Effector CD4-positive, alpha-beta T cell (primary cell): ENCODE measurements at regions not wholly inside any gene's neighbourhood (a gene's known extent, or its start where the extent isn't known, plus 50 kb on each side); places are given as distances from the start of the nearest gene placed in this dataset.

Source experiments
- DNase-seq: peaks from one replicate; pipeline ENCODE4 v3.0.0-alpha.2; 2020

DNA sequence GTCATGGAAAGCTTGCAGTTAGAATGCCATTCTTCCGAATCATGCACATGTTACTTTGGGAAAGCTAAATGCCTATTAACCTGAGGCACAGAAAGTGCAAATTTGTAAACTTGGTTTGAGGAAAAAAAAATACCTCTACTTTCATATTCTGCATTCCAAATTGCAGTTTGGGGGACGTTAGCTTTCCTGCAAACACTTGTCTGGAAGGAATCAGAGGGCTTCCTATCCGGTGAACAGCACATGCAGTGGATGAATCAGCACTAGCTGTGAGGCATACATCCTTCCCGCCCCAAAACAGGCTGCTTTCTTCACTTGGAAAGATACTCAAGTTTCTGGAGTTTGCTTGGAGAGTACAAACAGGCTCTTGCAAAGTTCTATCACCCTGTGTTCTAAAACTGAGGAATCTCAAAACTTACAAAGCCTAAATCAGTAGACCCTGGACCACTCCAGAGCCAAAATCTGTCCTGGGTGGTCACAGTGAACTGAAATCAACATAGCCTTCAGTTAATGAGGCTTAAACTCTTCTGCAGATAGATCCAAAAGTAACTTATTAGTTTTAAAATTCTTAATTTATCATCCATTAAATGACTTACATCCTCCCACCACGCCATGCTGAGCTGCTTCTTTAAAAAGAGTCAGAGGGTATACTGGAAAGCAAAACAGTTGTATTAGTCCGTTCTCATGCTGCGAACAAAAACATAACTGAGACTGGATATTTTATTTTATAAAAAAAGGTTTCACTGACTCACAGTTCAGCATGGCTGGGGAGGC lies 802.3 kb upstream of the ARGLU1 start:
- DNase-seq, result no peak

DNA sequence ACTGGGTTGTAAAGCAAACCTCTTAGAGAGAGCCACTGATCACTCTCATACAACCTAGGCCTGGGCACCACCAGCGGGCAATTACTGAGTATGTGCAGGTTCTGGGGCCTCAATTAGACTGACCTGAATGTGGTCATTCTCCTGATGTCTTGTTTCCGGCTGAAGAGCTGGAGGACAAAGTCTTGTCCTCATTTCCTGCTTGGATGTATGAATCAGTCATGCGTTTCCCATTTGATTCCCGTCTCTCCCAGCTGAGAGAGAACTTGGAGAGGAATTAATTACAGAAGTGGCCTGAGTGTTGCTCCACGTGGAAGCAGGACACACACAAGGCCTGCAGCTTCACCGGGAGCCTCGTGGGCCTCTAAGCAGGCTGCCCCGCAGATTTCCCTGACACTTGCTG lies 799.3 kb upstream of the ARGLU1 start:
- no peak for DNase-seq

DNA sequence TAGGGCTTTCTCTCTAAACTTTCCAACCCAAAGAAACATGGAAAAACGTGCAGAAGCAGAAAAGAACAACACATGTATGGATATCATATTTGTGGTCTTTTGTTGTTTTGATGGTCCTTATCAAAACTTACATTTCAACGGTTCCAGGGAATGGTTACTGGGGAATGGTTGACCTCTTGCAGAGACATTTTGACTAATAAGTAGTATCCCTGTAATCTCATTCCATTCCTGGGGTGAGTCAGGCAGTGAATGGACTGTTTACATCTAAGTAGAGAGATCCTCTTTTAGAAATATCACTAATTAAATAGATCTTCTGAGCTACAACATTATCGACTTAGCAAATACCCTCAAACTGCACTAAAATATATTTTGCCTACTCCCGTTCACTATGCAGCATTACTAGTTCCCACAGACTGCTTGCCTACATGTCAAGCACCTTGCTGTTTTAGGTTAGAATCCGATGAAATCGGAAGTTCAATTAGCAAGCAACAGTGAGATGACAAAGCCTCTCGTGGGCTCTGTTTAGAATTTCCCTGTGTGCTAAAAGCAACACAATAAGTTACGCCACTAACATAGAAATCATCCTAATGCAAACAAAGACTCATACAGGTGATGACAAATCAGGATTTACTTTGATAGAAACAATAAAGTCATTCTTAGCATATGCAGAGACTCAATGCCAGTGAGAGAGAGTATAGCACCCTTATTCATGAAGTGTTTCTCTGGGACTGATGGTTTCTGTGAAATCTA lies 797.7 kb upstream of the ARGLU1 start:
- DNase-seq, result no peak

DNA sequence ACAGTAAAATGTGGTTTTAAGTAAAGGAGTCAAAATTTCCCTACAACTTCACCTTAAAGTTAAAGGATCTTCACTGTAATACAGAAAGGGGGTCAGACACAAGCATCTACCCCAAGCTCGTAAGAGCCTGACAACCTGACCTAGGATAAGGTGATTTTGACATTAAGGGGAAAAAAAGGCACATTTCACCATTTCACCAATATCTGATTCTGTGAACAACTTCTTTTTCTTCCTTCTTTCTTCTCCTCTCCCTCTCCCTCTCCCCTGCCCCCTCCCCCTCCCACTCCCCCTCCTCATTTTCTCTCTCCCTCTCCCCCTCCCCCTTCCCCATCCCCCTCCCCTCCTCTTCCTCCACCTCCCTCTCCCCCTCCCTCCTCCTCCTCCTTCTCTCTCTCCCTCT lies 796.7 kb upstream of the ARGLU1 start:
- DNase-seq, result no peak

DNA sequence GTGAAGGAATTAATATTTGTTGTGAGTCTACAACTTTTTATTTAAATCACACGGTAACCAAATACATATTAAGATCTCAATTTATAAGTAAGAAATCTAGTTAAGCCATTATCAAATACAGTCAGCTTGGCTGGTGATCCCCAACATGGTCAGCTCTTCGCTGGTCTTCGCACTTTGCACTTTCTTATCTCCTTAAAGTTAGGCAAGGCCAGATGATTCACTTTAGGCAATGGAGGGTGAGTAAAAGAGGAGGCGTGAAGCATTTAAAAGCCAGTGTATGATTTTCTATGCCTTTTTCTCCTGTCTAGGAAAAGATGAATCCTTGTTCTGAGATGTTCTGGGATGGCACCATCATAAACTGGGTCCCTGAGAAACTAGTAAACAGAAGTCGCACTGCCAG lies 793.7 kb upstream of the ARGLU1 start:
- DNase-seq, result no peak

DNA sequence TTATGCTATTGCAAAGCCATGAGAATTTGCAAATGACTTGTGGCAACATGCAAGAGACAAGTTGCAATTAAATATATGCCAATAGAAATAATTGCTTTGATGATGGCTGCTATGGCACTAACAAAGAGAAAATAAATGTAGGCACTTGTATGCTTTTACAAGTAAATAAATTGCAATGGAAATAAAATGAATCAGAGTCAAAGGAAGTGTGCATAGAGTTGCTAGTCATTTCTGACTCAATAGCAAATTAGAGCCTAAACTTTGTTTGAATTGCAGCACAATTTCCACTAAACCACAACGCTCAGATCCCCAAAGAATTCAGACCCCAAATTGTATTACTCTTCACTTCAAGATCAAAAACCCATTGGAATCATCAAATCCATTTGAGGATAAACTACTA lies 792.1 kb upstream of the ARGLU1 start:
- DNase-seq, result no peak

DNA sequence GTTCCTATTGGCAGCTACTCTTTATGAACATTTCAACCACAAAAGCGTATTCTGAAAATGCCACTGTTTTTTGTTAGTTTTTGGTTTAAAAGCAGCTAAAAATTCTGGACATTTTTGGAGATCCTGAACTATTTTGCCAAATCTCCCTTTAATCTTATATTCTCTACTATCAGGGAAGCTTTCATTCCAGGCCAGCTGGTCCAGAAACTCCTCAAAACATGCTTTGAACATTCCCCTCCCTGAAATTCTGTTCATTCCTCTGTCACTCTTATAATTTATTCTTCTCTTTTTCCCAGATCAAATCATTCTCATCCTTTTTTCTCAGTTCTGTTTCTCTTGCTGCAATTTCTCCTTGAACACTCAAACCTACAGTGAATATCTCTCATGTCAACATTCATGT lies 790.9 kb upstream of the ARGLU1 start:
- DNase-seq, result no peak

DNA sequence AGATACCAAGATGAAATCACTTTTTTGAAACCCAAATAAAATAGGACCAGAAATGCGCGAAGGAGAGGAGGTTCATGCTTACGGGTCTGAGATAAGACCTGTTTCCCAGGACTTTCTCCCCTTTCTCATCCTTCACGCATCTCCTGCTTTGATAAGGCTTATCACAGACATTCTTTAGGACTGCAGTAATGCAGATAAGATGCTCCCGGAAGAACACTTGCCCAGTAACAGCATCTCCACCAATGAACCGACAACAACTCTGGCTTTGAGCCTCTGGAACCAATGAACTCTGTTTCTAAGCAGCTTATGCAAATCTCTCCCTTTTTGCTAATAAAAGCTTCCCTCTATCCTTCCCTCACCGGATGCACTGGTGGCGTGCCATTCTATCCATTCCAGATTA lies 783.4 kb upstream of the ARGLU1 start:
- DNase-seq, result no peak

DNA sequence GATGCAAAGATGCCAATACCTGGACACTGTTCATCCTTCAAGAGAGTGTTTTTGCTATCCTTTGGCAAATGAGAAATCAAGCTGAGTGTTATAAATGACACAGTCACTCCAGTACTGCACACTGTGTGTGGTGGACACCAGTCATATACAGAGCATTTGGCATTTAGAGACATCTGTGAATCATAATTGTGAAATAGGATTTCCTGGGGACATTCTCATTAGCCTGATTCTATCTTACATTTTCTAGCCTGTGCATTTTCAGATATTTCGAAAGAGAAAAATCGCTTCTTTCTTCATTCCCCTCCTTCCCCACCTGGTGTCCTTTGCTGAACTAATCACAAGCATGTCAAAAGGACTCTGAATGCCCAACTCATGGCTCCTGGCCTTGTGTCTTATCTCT lies 781.0 kb upstream of the ARGLU1 start:
- DNase-seq, result no peak

DNA sequence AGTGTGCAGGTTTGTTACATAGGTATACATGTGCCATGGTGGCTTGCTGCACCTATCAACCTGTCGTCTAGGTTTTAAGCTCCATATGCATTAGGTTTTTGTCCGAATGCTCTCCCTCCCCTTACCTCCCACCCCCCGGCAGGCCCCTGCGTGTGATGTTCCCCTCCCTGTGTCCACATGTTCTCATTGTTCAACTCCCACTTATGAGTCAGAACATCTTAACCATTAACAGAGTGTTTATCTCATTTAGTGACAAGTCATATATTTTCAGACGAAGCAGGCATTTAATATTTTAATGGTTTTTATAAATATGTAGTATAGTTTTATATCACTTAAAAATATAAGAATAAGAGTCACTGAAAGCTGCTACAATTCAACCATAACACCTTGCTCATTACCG lies 780.5 kb upstream of the ARGLU1 start:
- no peak for DNase-seq

DNA sequence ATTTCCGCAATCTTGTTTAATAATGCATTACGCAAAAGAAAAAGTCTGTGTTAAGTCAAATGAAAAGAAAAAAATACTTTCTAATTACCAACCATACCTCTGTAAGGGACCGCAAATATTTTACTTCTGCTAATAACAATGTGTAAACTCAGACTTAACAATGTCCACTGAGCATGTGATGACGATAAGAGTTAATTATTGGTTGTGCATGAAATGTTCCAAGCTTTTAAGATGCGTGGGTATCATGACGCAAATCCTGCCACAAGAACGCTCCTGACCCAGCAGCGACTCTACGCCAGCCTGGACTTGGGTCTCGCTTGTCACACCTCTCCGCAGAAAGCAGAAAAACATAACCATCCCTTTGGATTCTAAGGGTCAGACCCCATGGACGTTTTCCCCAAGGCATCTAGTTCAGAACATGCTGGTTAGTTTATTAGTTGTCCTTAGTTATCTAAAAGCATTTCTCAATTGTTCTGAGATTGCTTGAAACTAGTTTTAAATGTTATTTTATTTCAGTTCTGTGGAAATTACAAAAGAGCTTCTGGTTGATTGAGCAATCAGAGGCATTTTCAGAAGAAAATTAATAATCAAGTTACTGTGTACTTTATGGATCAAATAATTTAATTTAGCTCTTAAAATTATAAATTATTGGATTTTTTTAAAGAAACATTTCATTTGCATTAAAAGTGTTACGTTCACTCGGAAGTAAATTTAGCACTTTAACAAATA lies 779.9 kb upstream of the ARGLU1 start:
- no peak for DNase-seq

DNA sequence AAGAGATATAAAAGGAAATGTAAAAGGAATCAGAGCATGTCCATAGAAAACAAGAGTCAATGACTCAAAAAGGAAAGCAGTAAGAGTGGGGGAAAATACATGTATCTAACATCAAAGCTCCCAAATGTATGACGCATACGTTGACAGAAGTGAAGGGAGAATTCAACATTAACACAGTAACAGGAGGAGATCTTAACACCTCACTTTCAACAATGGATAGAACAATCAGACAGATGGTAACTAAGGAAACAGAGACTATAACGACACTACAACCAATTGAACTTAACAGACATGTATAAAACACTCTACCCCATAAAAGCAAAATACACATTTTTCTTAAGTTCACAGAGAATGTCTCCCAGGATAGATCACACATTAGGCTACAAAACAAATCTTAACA lies 774.8 kb upstream of the ARGLU1 start:
- DNase-seq, result no peak

DNA sequence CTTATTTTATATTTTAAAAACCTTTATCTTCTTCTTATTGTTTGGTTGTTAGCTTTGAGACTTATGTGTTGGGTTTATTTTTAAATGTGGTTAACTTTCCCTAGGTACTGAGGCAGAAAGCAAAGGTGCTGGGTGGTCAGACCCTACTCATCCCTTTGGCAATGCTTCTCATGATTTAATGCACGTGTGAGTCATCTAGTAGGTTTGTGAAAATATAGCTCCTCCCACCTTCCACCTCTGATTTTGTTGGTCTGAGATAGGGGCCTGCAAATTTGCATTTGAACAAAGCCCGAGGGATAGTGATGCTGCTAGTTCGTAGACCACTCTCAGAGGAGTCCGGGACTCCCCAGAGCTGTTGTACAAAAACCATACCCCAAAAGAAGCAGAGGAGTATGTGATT lies 771.3 kb upstream of the ARGLU1 start:
- no peak for DNase-seq

DNA sequence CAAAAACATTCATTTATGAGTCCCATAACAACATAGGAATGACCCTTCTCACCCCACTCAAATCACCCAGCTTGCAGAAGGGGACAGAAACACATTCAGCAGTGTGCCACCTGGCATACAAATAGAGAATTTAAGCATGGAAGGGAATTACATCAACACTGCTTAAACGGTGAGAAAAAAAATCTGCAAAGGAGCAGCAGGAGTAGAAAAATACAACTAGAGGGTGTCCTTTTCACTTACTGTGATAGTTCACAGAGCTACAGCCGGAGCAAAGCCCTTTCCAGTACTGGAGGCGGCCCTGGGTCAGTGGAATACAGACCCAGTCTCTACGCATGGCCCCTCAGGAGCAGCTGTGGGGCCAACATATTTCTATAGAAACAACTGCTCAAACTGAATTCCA lies 764.3 kb upstream of the ARGLU1 start:
- DNase-seq, result no peak

DNA sequence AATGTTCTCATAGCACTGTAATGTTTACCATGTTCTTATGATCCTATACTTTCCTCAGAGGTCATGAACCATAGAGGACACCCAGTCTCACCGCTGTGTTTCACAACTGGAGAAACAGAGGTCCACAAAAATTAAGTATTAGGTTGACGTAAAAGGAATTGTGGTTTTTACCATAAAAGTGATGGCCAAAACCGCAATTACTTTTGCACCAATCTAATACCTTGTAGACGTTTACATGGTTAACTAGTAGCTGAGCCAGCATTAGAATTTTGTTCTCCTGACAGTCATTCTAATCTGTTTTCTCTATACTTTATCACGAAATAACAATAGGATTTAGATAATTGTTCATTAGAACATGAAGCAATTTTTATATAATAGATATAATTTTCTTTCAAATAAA lies 763.4 kb upstream of the ARGLU1 start:
- no peak for DNase-seq

DNA sequence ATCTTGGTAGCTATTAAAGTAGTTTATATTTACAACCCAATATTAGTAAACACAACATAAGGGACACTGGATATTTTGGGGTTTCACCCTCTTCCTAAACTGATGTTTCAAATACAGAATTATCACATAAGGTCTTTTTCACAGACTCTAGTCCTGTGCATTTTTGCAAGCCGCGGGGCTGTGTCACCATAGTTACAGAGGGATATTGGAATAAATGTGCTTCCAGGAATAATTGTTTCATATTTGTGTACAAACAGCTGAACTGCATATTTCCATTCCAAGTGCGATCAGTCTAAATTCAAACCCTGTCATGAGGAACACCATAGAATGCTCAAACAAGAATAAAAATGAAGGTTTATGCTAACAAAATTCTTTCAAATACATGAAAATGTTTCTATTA lies 762.5 kb upstream of the ARGLU1 start:
- no peak for DNase-seq

DNA sequence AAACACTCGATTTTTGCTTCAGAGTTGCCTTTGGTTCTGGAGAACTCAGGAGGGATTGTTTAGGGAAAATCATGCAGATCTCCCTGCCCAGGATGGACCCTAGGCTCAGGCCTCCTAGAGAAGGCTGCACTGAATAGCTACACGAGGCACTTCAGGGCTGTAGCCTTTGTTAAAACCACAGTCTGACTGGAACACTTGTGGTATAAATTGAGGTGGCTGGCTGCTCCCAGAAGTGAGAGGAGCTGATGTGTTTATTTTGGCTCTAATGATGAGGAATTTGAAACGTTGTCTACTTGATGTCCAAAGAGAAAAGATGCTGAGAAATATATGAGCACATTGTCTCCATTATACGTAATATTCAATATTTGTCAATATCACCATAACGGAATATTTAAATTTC lies 762.1 kb upstream of the ARGLU1 start:
- DNase-seq, result no peak

DNA sequence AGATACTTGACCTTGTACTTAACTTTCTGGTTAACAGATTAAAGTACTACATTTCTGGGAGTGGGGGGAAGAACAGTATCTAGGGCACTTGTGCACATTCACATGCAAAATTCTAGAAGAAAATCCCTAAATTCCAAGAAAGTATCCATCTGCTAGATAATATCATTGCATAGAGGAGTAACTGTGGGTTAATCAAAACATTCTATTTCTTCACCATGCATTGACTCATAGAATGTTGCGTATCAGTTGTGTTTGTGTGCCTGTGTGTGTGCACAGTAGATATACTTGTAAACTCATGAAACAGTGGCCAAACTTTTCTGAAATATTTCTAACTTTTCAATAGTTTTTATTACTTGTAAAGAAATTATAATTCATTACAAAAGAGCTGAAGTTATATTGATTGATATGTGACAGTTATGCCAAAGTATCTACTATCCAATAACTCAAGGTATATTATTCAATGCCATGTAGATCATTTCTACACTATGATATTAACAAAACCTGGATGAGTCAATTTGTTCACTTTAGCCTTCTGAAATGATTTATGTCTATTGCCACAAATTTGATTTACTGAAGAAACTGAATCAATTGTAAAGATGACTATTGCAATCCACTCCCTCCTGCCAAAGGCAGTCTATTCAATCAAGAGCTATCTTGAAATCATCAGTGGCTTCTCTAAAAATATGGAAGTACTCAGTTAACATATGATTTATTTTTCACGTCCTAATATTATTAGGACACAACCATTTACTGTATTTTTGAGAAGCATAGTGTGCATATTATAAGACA lies 756.7 kb upstream of the ARGLU1 start:
- no peak for DNase-seq

DNA sequence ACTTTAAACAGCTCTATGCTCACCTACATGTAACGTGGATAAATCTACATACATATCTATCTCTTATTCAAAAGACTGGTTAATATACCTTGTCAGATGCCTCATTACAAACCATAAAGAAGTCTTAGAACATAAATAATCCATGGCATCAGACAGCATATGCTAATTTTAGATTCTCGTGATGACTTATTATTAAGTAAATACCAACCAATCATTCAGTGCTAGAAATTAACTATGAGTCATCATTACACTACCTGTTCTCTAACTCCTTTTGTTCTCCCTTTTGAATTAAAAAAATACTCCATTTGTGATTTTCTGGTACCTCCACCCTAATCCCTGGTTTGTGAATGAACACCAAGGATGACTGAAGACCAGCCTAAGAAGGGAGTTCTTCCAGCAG lies 754.3 kb upstream of the ARGLU1 start:
- DNase-seq, result no peak

DNA sequence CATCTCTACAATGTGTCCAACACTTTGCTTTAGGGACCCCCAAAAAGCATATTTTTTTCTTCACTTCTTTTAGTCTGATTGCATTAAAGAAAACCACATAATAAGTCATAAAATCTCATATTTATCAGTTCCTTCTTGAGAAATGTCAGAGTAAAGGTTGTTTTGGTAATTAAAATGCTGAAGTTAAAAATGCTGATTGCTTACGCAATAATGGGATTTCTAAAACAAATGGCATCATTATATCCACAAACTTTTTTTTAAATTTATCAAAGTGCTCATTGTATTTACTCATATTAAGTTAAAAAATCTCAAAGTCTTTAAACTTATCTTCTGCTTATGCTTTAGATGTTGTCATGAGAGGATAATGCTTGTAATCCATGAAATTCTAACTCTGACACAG lies 737.2 kb upstream of the ARGLU1 start:
- no peak for DNase-seq

DNA sequence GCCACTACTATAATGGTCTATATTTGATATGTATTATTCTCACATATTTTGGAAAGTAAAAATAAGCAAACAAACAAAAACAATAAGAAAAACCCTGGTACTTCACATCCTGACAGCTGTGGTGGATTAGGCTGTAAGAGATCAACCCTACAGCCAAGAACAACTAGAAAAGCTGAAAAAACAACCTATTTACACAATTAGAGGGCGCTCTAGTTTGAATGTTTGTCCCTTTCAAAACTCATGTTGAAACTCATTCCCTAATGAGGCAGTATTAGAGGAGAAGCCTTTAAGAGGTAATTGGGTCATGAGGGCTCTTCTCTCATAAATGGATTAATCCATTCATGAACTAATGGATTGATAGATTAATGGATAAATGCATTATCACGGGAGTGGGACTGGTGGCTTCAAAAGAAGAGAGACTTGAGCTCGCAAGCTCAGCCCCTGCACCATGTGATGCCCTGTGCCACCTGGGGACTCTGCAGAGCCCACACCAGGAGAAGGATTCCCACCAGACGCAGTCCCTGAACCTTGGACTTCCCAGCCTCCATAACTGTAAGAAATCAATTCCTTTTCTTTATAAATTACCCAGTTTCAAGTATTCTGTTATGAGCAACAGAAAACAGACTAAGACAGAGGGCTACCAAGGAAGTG lies 733.9 kb upstream of the ARGLU1 start:
- DNase-seq, result no peak

DNA sequence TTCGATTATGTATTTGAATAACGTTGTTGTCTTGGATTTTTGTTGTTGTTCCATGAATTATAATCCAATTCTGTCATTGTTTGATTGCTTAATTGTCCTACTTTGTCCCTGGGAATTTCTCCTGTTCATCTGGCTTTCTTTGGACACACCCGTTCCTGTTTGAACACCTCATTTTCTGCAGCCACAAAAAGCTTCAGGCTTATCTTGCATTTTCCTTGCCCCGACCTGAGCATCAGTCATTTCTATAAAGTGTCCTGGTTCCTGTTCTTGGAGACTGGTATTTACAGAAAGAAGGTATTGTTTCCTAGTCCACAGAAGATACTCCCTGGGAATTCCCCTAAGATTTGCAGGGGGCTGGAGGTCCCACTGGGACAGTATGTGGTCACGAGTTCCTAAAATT lies 731.8 kb upstream of the ARGLU1 start:
- no peak for DNase-seq

DNA sequence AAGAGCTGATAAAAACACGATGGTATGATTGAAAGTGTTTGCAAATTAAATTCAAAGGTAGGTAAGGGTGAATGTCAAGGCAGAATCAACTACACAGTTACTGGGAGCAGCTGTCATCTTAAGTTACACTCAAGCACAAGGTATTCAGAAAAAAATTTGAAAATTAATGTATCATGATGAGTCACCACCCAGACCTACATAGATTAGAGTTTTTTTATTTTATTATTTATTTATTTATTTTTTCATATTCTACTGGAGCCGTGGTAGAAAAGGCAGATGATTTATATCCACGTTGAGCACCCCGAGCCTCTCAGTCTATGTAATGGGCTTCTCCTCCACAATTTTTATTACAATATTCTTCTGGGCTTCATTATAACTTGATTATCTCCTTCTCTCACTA lies 728.9 kb upstream of the ARGLU1 start:
- no peak for DNase-seq
